Transverse colon (tissue), 4 donors: ENCODE measurements at regions not wholly inside any gene's neighbourhood (a gene's known extent, or its start where the extent isn't known, plus 50 kb on each side); places are given as distances from the start of the nearest gene placed in this dataset.

ENCODE experiments used
- DNase-seq: peaks from one replicate; pipeline ENCODE4 v3.0.0-alpha.2; 2019
- H3K27ac ChIP-seq, 4 donors: fragments of 200-600 bp; sonication (generic); 2 replicates each; pipeline ENCODE4 v1.5.1; 2016 to 2018; ENCODE audit warnings: inconsistent platforms in 4 of 4
- H3K27me3 ChIP-seq: fragments of 200-600 bp; sonication (generic); 2 replicates; pipeline ENCODE4 v1.5.1; 2017; ENCODE audit warnings: inconsistent platforms
- H3K36me3 ChIP-seq, 4 donors: fragments of 200-600 bp; sonication (generic); 2 replicates each; pipeline ENCODE4 v1.5.1; 2017 to 2019; ENCODE audit warnings: inconsistent platforms in 4 of 4
- H3K4me1 ChIP-seq, 4 donors: fragments of 200-600 bp; sonication (generic); 2 replicates each; pipeline ENCODE4 v1.5.1; 2017 to 2020; ENCODE audit warnings: inconsistent platforms in 4 of 4
- H3K4me3 ChIP-seq, 4 donors: fragments of 200-600 bp; sonication (generic); 1 replicate in 1 of 4; 2 replicates in 3 of 4; pipeline versions ENCODE4 v1.5.1 to v1.6.1; 2017 to 2019; ENCODE audit warnings: inconsistent platforms in 4 of 4
- H3K9me3 ChIP-seq, 2 donors: fragments of 200-600 bp; sonication (generic); 2 replicates each; pipeline ENCODE4 v1.5.1; 2017 to 2019; ENCODE audit warnings: inconsistent platforms in 2 of 2
- EP300 ChIP-seq: sonication (generic); formaldehyde crosslinking; IDR thresholded peaks from one replicate; pipeline ENCODE4 v1.6.1; 2017; ENCODE audit warnings: antibody characterized with exemption, low read depth
- POLR2A ChIP-seq: fragments of 450-650 bp; IDR thresholded peaks from one replicate; pipeline ENCODE4 v1.6.1; 2016; ENCODE audit warnings: antibody characterized with exemption, mild to moderate bottlenecking, moderate library complexity
- POLR2AphosphoS5 ChIP-seq, 3 donors: sonication (generic); formaldehyde crosslinking; IDR thresholded peaks; one replicate each; pipeline ENCODE4 v1.6.1; 2016; ENCODE audit warnings: antibody characterized with exemption in 3 of 3
- WGBS, 2 donors: methylation state at CpG; one replicate each; pipeline ENCODE4 v1.1.5; 2018; ENCODE audit warnings: low coverage in 1 of 2; 5-methylcytosine and 5-hydroxymethylcytosine counted together
- in situ Hi-C, 4 donors: fragments of 200-750 bp; cut with MboI; loops; one replicate each; pipeline versions ENCODE4 v1.15.0 to v1.15.1; 2017; ENCODE audit warnings: low sequenced_read_pairs in 3 of 4, low pct_ligation_motif_present in 1 of 4, low pct_unique_long_range_greater_than_20kb in 1 of 4
- intact Hi-C: fragments of 100-400 bp; cut with DNase I; formaldehyde crosslinking; loops from one replicate; pipeline ENCODE4 v1.15.1; 2023; ENCODE audit warnings: low total_unique reads
- TF ChIP-seq, protein P1 (sequence below), 5 experiments: fragments of 200-600 bp in 3 of 5; fragments of 450-650 bp in 2 of 5; sonication (generic) in 3 of 5; IDR thresholded peaks; 1 replicate in 2 of 5; 2 replicates in 3 of 5; pipeline ENCODE4 v1.5.1; 2016 to 2017; ENCODE audit warnings: antibody characterized with exemption in 5 of 5, inconsistent platforms in 3 of 5, mild to moderate bottlenecking in 2 of 5, moderate library complexity in 1 of 5

DNA sequence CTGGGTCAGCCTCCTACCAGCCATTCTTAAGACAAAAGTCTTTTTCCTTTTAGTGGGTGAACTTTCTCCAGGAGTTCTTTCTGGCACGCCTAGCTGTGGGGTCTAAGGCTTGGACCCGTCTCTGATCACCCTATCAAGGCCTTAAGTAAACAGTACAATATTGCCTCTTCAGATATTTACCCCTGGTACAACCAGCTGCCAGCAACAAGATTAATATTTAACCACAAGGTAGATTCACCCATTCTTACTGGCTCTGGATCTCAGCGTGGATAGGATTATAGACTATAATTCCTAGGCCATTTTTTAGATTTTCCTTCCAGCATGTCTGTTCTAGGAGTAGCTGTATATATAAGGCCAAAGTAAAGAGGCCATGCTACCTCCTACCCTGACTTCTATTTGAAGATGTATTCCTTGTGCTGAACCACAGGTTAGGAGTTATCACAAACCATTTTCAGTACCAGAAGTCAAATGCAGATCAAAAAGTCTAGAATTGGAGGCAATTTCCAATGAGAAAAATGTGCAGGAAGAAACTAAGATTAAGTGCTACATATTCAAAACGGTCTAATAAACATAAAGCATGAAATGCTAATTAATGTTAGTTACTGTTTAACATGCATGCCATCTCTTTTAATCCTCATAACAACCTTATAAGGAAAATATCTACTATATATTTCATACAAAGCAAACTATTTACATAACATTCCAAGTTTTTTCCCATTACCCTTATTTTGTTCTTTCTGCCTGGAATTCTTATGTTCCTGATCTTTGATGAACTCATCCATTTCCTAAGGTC is 110.0 kb upstream of the SYN3 start:
- in situ Hi-C loops (no loop called here), intact Hi-C loops (no loop called here)
- no peak for DNase-seq
- Histone ChIP-seq H3K4me3 (no peak overlapping the region), H3K9me3 (no peaks in the 10 kb centered on the region), H3K27me3 (no peaks in the 10 kb centered on the region), H3K27ac (no peak overlapping the region), H3K4me1 (no peaks in the 10 kb centered on the region), H3K36me3 (no peaks in the 10 kb centered on the region)
- TF ChIP-seq, protein P1, sequence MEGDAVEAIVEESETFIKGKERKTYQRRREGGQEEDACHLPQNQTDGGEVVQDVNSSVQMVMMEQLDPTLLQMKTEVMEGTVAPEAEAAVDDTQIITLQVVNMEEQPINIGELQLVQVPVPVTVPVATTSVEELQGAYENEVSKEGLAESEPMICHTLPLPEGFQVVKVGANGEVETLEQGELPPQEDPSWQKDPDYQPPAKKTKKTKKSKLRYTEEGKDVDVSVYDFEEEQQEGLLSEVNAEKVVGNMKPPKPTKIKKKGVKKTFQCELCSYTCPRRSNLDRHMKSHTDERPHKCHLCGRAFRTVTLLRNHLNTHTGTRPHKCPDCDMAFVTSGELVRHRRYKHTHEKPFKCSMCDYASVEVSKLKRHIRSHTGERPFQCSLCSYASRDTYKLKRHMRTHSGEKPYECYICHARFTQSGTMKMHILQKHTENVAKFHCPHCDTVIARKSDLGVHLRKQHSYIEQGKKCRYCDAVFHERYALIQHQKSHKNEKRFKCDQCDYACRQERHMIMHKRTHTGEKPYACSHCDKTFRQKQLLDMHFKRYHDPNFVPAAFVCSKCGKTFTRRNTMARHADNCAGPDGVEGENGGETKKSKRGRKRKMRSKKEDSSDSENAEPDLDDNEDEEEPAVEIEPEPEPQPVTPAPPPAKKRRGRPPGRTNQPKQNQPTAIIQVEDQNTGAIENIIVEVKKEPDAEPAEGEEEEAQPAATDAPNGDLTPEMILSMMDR (IDR thresholded peaks at IDR 0.05), result no peak
- no peak for TF ChIP-seq POLR2AphosphoS5 (IDR thresholded peaks at IDR 0.05)
- no peak for TF ChIP-seq POLR2A
- no peak for TF ChIP-seq EP300
- WGBS, 2 donors, result 17 to 40% methylated on average over 1 to 4 of the region's 4 CpGs

GRCh38 chr22:33166206-33166605 is 108.0 kb upstream of the SYN3 start:
- 63% methylated on average over 7 of the region's 7 CpGs; no CpG with 5 or more reads in 1 of the 2 donors for WGBS, 2 donors
- in situ Hi-C loops, result no loop called here
- H3K27me3 ChIP-seq, result no peaks in the 10 kb centered on the region
- H3K27ac ChIP-seq, result no peak overlapping the region
- no peaks in the 10 kb centered on the region for H3K4me1 ChIP-seq
- no peaks in the 10 kb centered on the region for H3K9me3 ChIP-seq
- intact Hi-C loops, result no loop called here
- TF ChIP-seq POLR2AphosphoS5 (IDR thresholded peaks at IDR 0.05), result no peak
- no peak for TF ChIP-seq POLR2A
- TF ChIP-seq, protein P1 (IDR thresholded peaks at IDR 0.05), result no peak
- no peak for TF ChIP-seq EP300
- no peak for DNase-seq
- H3K4me3 ChIP-seq, result no peak overlapping the region
- no peaks in the 10 kb centered on the region for H3K36me3 ChIP-seq

DNA sequence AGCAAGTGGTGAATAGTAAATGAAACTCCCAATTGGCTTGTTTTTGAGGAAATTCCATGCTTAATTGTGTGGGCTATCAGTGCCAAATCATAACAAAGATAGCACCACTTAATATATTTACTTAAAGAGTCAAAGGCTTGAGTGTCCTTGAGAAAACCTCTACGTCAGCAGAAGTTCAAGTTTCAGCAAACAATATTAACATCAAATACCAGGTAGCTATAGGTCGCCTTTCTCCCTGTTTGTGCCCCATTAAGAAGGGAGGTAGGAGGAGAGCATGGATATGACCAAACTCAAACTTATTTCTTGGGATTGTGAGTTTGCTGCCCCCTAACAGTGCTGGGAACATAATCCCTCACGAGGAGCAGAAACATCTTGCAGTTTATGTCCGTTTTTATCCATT is 105.6 kb upstream of the SYN3 start:
- TF ChIP-seq EP300 (no peak), POLR2AphosphoS5 (IDR thresholded peaks at IDR 0.05) (no peak), POLR2A (no peak)
- TF ChIP-seq, protein P1 (IDR thresholded peaks at IDR 0.05), result no peak
- Histone ChIP-seq H3K36me3 (no peaks in the 10 kb centered on the region), H3K4me3 (no peak overlapping the region), H3K27me3 (no peaks in the 10 kb centered on the region), H3K27ac (no peak overlapping the region), H3K4me1 (no peaks in the 10 kb centered on the region), H3K9me3 (no peaks in the 10 kb centered on the region)
- no peak for DNase-seq
- in situ Hi-C loops, result no loop called here
- intact Hi-C loops, result no loop called here
- WGBS, 2 donors, result 52 to 54% methylated on average over 4 of the region's 4 CpGs

DNA sequence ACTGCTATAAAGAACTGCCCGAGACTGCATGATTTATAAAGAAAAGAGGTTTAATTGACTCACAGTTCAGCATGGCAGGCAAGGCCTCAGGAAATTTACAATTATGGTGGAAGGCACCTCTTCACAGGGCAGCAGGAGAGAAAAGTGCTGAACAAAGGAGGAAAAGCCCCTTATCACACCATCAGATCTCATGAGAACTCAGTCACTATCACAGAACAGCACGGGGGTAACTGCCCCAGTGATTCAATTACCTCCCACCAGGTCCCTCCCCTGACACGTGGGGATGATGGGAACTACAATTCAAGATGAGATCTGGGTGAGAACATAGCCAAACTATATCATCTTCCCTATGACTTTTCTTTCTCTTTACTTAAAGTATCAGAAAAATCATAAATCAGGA is 104.0 kb upstream of the SYN3 start:
- H3K27ac ChIP-seq, result no peak overlapping the region
- no peaks in the 10 kb centered on the region for H3K27me3 ChIP-seq
- no peaks in the 10 kb centered on the region for H3K36me3 ChIP-seq
- TF ChIP-seq POLR2AphosphoS5 (IDR thresholded peaks at IDR 0.05), result no peak
- TF ChIP-seq EP300, result no peak
- TF ChIP-seq POLR2A, result no peak
- TF ChIP-seq, protein P1 (IDR thresholded peaks at IDR 0.05), result no peak
- H3K4me3 ChIP-seq, result no peak overlapping the region
- H3K9me3 ChIP-seq, result no peaks in the 10 kb centered on the region
- no peaks in the 10 kb centered on the region for H3K4me1 ChIP-seq
- intact Hi-C loops, result no loop called here
- DNase-seq, result no peak
- WGBS, 2 donors, result 28 to 49% methylated on average over 2 to 3 of the region's 3 CpGs
- in situ Hi-C loops, result no loop called here
